GM23338 (cell line): ENCODE measurements at regions not wholly inside any gene's neighbourhood (a gene's known extent, or its start where the extent isn't known, plus 50 kb on each side); places are given as distances from the start of the nearest gene placed in this dataset.

Experiments
- ATAC-seq: fragments of 200-7000 bp; cut with Tn5 transposase; 3 replicates; pipeline ENCODE4 v1.9.1; 2020
- DNase-seq: peaks from one replicate; pipeline ENCODE4 v3.0.0-alpha.2; 2015; ENCODE audit warnings: low spot score
- H2AFZ ChIP-seq: fragments of 200-600 bp; sonication (generic); 2 replicates; pipeline ENCODE4 v1.8.0; 2016; ENCODE audit warnings: antibody characterized with exemption, mild to moderate bottlenecking, moderate library complexity
- H3F3A ChIP-seq: fragments of 200-600 bp; sonication (generic); replicated peaks from 2 replicates; pipeline ENCODE4 v1.8.0; 2017; ENCODE audit warnings: antibody characterized with exemption, mixed run types, low read depth
- H3K27ac ChIP-seq: fragments of 200-600 bp; sonication (generic); 2 replicates; pipeline ENCODE4 v1.6.1; 2016; ENCODE audit warnings: low read depth
- H3K27me3 ChIP-seq: fragments of 200-600 bp; sonication (generic); 2 replicates; pipeline ENCODE4 v1.8.0; 2016; ENCODE audit warnings: mild to moderate bottlenecking, mixed run types, moderate library complexity; ENCODE audit not compliant: insufficient read depth
- H3K36me3 ChIP-seq: fragments of 200-600 bp; sonication (generic); 2 replicates; pipeline ENCODE4 v1.8.0; 2016; ENCODE audit warnings: mild to moderate bottlenecking; ENCODE audit not compliant: insufficient read depth
- H3K4me1 ChIP-seq: fragments of 200-600 bp; sonication (generic); 2 replicates; pipeline ENCODE4 v1.8.0; 2016; ENCODE audit warnings: mild to moderate bottlenecking, moderate library complexity; ENCODE audit not compliant: insufficient read depth
- H3K4me2 ChIP-seq: fragments of 200-600 bp; sonication (generic); 2 replicates; pipeline ENCODE4 v1.7.1; 2017; ENCODE audit warnings: mixed run types
- H3K4me3 ChIP-seq: fragments of 200-600 bp; sonication (generic); 2 replicates; pipeline ENCODE4 v1.6.1; 2016; ENCODE audit warnings: mixed run types
- H3K79me2 ChIP-seq: fragments of 200-600 bp; sonication (generic); replicated peaks from 2 replicates; pipeline ENCODE4 v1.8.0; 2017; ENCODE audit warnings: mild to moderate bottlenecking; ENCODE audit not compliant: insufficient read depth
- H3K9me2 ChIP-seq: fragments of 200-600 bp; sonication (generic); 2 replicates; pipeline ENCODE4 v1.8.0; 2017; ENCODE audit not compliant: insufficient read depth
- H4K20me1 ChIP-seq: fragments of 200-600 bp; sonication (generic); replicated peaks from 2 replicates; pipeline ENCODE4 v1.8.0; 2017; ENCODE audit warnings: mild to moderate bottlenecking; ENCODE audit not compliant: insufficient read depth
- H3K27ac Mint-ChIP-seq: 2 replicates; pipeline ENCODE4 v1.8.0; 2020; ENCODE audit warnings: inconsistent platforms, mild to moderate bottlenecking, moderate library complexity, mixed read lengths
- H3K27me3 Mint-ChIP-seq: 3 replicates; pipeline ENCODE4 v1.8.0; 2022; ENCODE audit warnings: low read depth, mild to moderate bottlenecking, moderate library complexity, mixed read lengths, inconsistent platforms; ENCODE audit not compliant: insufficient read depth, poor library complexity
- H3K36me3 Mint-ChIP-seq: 3 replicates; pipeline ENCODE4 v1.8.0; 2021; ENCODE audit warnings: low read depth, mild to moderate bottlenecking, inconsistent platforms, moderate library complexity, mixed read lengths
- H3K4me1 Mint-ChIP-seq: 3 replicates; pipeline ENCODE4 v1.8.0; 2020; ENCODE audit warnings: mild to moderate bottlenecking, inconsistent platforms, mixed read lengths
- H3K4me3 Mint-ChIP-seq: 3 replicates; pipeline ENCODE4 v1.8.0; 2021; ENCODE audit warnings: moderate library complexity, mild to moderate bottlenecking, inconsistent platforms, mixed read lengths
- H3K9me3 Mint-ChIP-seq: 3 replicates; pipeline ENCODE4 v1.8.0; 2020; ENCODE audit warnings: moderate library complexity, mild to moderate bottlenecking, inconsistent platforms, mixed read lengths
- CREB1 ChIP-seq: fragments of 250-450 bp; sonication (Bioruptor Pico); IDR thresholded peaks from 2 replicates; pipeline ENCODE4 v1.5.0; 2020; ENCODE audit warnings: low read depth, mild to moderate bottlenecking, moderate library complexity
- EZH2 ChIP-seq: fragments of 200-600 bp; sonication (generic); IDR thresholded peaks from one replicate; pipeline ENCODE4 v1.8.0; 2017; ENCODE audit warnings: antibody characterized with exemption, mild to moderate bottlenecking, low read depth; ENCODE audit not compliant: unreplicated experiment
- EZH2phosphoT487 ChIP-seq: fragments of 200-600 bp; sonication (generic); IDR thresholded peaks from one replicate; pipeline ENCODE4 v1.8.1; 2018; ENCODE audit warnings: antibody characterized with exemption; ENCODE audit not compliant: unreplicated experiment
- JUNB ChIP-seq: IDR thresholded peaks from one replicate; pipeline ENCODE4 v1.6.1; 2016; ENCODE audit warnings: antibody characterized with exemption; ENCODE audit not compliant: unreplicated experiment
- NANOG ChIP-seq: IDR thresholded peaks from 2 replicates; pipeline ENCODE4 v1.6.1; 2016; ENCODE audit warnings: antibody characterized with exemption, borderline replicate concordance
- POLR2AphosphoS5 ChIP-seq: IDR thresholded peaks from 2 replicates; pipeline ENCODE4 v1.6.1; 2016; ENCODE audit warnings: antibody characterized with exemption, low read depth
- STAT1 ChIP-seq: IDR thresholded peaks from one replicate; pipeline ENCODE4 v1.6.1; 2016; ENCODE audit warnings: antibody characterized with exemption; ENCODE audit not compliant: unreplicated experiment
- ZNF114 ChIP-seq: fragments of 250-450 bp; sonication (Bioruptor Pico); IDR thresholded peaks from 2 replicates; pipeline ENCODE4 v1.5.0; 2020; ENCODE audit warnings: mild to moderate bottlenecking, moderate library complexity
- ZNF331 ChIP-seq: fragments of 250-450 bp; sonication (Bioruptor Pico); IDR thresholded peaks from 2 replicates; pipeline ENCODE4 v1.5.0; 2020; ENCODE audit warnings: low read depth, mild to moderate bottlenecking, moderate library complexity
- TF ChIP-seq, protein P1 (sequence below), 2 experiments: fragments of 200-600 bp in 1 of 2; sonication (generic) in 1 of 2; conservative IDR thresholded peaks; 2 replicates each; pipeline versions ENCODE4 v1.5.1 to v1.6.1; 2016 to 2017; ENCODE audit warnings: antibody characterized with exemption in 2 of 2, low read depth in 2 of 2, mild to moderate bottlenecking in 2 of 2, moderate library complexity in 1 of 2
- TF ChIP-seq, protein P2 (sequence below): IDR thresholded peaks from 2 replicates; pipeline ENCODE4 v1.6.1; 2016; ENCODE audit warnings: antibody characterized with exemption
- TF ChIP-seq, protein P3 (sequence below): IDR thresholded peaks from one replicate; pipeline ENCODE4 v1.6.1; 2018; ENCODE audit warnings: antibody characterized with exemption; ENCODE audit not compliant: unreplicated experiment
- TF ChIP-seq, protein P4 (sequence below): fragments of 250-450 bp; sonication (Bioruptor Pico); IDR thresholded peaks from 2 replicates; pipeline ENCODE4 v1.5.0; 2020; ENCODE audit warnings: mild to moderate bottlenecking, moderate library complexity

DNA sequence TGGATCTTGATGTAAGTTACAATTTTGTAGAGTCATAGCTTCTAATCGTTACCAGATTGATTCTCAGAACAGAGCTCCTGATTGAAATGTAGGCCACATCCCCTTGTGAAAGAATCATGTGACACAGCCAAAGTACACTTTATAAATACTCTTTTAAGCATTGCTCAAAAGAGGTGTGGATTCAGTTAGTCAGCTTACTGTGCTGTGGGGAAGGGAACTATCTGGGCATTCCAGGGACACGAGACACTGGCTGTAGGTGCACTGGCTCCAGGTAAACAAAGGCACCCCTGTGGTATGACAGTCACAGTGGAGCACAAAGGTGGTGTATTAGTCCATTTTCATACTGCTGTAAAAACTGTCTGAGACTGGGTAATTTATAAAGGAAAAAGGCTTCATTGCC is 222.8 kb downstream of the LIG4 start (continued):
- TF ChIP-seq, protein P1, sequence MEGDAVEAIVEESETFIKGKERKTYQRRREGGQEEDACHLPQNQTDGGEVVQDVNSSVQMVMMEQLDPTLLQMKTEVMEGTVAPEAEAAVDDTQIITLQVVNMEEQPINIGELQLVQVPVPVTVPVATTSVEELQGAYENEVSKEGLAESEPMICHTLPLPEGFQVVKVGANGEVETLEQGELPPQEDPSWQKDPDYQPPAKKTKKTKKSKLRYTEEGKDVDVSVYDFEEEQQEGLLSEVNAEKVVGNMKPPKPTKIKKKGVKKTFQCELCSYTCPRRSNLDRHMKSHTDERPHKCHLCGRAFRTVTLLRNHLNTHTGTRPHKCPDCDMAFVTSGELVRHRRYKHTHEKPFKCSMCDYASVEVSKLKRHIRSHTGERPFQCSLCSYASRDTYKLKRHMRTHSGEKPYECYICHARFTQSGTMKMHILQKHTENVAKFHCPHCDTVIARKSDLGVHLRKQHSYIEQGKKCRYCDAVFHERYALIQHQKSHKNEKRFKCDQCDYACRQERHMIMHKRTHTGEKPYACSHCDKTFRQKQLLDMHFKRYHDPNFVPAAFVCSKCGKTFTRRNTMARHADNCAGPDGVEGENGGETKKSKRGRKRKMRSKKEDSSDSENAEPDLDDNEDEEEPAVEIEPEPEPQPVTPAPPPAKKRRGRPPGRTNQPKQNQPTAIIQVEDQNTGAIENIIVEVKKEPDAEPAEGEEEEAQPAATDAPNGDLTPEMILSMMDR (conservative IDR thresholded peaks at IDR 0.05; ENCODE audit: low read depth in 2 of 2): no peak
- TF ChIP-seq, protein P2, sequence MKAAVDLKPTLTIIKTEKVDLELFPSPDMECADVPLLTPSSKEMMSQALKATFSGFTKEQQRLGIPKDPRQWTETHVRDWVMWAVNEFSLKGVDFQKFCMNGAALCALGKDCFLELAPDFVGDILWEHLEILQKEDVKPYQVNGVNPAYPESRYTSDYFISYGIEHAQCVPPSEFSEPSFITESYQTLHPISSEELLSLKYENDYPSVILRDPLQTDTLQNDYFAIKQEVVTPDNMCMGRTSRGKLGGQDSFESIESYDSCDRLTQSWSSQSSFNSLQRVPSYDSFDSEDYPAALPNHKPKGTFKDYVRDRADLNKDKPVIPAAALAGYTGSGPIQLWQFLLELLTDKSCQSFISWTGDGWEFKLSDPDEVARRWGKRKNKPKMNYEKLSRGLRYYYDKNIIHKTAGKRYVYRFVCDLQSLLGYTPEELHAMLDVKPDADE: no peak
- TF ChIP-seq ZNF331 (no peak), EZH2phosphoT487 (no peak), JUNB (no peak), CREB1 (no peak), ZNF114 (no peak), EZH2 (no peak), POLR2AphosphoS5 (no peak)

DNA sequence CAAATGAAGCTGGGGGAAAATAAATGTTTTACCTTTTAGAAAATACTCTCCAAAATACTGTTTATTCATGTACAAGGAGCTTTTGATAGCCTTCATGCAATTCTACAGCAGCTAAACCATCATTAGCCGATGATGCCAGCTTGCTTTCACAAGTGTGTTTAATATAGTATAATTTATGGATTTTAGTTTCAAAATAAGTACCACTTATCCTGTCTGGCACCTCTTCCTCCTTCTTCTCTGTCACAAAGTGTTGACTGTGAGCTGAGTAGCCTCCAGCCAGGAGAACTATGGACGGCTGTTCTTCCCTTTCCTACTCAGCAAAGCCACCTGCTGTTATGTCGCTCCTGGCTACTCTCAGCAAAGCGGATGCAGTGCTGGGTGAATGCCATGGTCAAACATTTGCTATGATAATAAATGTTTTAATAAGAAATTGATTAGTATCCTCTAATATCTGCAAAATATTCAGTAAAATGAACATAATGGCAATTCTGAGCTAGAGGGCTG is 238.2 kb downstream of the LIG4 start:
- Mint-ChIP-seq H3K9me3 (no peaks in the 10 kb centered on the region), H3K27me3 (no peaks in the 10 kb centered on the region), H3K36me3 (no peaks in the 10 kb centered on the region), H3K27ac (no peak overlapping the region), H3K4me3 (no peak overlapping the region), H3K4me1 (no peaks in the 10 kb centered on the region; the same call in 2 of the 3 replicates)
- no peak overlapping the region for H3K27ac ChIP-seq
- no peak overlapping the region for H3K4me3 ChIP-seq
- no peaks in the 10 kb centered on the region for H3K9me2 ChIP-seq
- H2AFZ ChIP-seq: no peak overlapping the region
- H3K36me3 ChIP-seq: no peaks in the 10 kb centered on the region
- ATAC-seq: peak; percentile 46; the same call in 2 of the 3 replicates
- no peaks in the 10 kb centered on the region for H3K79me2 ChIP-seq
- H3K4me2 ChIP-seq: no peak overlapping the region
- no peak for DNase-seq
- H3F3A ChIP-seq: no peaks in the 10 kb centered on the region
- no peaks in the 10 kb centered on the region for H4K20me1 ChIP-seq
- H3K4me1 ChIP-seq: no peaks in the 10 kb centered on the region
- no peaks in the 10 kb centered on the region for H3K27me3 ChIP-seq
- TF ChIP-seq EZH2phosphoT487 (no peak), EZH2 (no peak), POLR2AphosphoS5 (no peak), JUNB (no peak), ZNF331 (no peak), CREB1 (no peak), ZNF114 (no peak), NANOG (no peak), STAT1 (no peak)
- TF ChIP-seq, protein P3, sequence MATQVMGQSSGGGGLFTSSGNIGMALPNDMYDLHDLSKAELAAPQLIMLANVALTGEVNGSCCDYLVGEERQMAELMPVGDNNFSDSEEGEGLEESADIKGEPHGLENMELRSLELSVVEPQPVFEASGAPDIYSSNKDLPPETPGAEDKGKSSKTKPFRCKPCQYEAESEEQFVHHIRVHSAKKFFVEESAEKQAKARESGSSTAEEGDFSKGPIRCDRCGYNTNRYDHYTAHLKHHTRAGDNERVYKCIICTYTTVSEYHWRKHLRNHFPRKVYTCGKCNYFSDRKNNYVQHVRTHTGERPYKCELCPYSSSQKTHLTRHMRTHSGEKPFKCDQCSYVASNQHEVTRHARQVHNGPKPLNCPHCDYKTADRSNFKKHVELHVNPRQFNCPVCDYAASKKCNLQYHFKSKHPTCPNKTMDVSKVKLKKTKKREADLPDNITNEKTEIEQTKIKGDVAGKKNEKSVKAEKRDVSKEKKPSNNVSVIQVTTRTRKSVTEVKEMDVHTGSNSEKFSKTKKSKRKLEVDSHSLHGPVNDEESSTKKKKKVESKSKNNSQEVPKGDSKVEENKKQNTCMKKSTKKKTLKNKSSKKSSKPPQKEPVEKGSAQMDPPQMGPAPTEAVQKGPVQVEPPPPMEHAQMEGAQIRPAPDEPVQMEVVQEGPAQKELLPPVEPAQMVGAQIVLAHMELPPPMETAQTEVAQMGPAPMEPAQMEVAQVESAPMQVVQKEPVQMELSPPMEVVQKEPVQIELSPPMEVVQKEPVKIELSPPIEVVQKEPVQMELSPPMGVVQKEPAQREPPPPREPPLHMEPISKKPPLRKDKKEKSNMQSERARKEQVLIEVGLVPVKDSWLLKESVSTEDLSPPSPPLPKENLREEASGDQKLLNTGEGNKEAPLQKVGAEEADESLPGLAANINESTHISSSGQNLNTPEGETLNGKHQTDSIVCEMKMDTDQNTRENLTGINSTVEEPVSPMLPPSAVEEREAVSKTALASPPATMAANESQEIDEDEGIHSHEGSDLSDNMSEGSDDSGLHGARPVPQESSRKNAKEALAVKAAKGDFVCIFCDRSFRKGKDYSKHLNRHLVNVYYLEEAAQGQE: no peak
- TF ChIP-seq, protein P4, sequence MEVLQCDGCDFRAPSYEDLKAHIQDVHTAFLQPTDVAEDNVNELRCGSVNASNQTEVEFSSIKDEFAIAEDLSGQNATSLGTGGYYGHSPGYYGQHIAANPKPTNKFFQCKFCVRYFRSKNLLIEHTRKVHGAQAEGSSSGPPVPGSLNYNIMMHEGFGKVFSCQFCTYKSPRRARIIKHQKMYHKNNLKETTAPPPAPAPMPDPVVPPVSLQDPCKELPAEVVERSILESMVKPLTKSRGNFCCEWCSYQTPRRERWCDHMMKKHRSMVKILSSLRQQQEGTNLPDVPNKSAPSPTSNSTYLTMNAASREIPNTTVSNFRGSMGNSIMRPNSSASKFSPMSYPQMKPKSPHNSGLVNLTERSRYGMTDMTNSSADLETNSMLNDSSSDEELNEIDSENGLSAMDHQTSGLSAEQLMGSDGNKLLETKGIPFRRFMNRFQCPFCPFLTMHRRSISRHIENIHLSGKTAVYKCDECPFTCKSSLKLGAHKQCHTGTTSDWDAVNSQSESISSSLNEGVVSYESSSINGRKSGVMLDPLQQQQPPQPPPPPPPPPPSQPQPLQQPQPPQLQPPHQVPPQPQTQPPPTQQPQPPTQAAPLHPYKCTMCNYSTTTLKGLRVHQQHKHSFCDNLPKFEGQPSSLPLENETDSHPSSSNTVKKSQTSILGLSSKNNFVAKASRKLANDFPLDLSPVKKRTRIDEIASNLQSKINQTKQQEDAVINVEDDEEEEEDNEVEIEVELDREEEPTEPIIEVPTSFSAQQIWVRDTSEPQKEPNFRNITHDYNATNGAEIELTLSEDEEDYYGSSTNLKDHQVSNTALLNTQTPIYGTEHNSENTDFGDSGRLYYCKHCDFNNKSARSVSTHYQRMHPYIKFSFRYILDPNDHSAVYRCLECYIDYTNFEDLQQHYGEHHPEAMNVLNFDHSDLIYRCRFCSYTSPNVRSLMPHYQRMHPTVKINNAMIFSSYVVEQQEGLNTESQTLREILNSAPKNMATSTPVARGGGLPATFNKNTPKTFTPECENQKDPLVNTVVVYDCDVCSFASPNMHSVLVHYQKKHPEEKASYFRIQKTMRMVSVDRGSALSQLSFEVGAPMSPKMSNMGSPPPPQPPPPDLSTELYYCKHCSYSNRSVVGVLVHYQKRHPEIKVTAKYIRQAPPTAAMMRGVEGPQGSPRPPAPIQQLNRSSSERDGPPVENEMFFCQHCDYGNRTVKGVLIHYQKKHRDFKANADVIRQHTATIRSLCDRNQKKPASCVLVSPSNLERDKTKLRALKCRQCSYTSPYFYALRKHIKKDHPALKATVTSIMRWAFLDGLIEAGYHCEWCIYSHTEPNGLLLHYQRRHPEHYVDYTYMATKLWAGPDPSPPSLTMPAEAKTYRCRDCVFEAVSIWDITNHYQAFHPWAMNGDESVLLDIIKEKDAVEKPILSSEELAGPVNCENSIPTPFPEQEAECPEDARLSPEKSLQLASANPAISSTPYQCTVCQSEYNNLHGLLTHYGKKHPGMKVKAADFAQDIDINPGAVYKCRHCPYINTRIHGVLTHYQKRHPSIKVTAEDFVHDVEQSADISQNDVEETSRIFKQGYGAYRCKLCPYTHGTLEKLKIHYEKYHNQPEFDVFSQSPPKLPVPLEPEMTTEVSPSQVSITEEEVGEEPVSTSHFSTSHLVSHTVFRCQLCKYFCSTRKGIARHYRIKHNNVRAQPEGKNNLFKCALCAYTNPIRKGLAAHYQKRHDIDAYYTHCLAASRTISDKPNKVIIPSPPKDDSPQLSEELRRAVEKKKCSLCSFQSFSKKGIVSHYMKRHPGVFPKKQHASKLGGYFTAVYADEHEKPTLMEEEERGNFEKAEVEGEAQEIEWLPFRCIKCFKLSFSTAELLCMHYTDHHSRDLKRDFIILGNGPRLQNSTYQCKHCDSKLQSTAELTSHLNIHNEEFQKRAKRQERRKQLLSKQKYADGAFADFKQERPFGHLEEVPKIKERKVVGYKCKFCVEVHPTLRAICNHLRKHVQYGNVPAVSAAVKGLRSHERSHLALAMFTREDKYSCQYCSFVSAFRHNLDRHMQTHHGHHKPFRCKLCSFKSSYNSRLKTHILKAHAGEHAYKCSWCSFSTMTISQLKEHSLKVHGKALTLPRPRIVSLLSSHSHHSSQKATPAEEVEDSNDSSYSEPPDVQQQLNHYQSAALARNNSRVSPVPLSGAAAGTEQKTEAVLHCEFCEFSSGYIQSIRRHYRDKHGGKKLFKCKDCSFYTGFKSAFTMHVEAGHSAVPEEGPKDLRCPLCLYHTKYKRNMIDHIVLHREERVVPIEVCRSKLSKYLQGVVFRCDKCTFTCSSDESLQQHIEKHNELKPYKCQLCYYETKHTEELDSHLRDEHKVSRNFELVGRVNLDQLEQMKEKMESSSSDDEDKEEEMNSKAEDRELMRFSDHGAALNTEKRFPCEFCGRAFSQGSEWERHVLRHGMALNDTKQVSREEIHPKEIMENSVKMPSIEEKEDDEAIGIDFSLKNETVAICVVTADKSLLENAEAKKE (CRISPR knock-in tag): no peak
